ENCODE measurements at regions not wholly inside any gene's neighbourhood (a gene's known extent, or its start where the extent isn't known, plus 50 kb on each side); places are given as distances from the start of the nearest gene placed in this dataset.
"Not testable (repeated sequence)": the region's sequence is repeated elsewhere in the genome, so short reads cannot be mapped to it uniquely, and the experiment has no call there.

DNA sequence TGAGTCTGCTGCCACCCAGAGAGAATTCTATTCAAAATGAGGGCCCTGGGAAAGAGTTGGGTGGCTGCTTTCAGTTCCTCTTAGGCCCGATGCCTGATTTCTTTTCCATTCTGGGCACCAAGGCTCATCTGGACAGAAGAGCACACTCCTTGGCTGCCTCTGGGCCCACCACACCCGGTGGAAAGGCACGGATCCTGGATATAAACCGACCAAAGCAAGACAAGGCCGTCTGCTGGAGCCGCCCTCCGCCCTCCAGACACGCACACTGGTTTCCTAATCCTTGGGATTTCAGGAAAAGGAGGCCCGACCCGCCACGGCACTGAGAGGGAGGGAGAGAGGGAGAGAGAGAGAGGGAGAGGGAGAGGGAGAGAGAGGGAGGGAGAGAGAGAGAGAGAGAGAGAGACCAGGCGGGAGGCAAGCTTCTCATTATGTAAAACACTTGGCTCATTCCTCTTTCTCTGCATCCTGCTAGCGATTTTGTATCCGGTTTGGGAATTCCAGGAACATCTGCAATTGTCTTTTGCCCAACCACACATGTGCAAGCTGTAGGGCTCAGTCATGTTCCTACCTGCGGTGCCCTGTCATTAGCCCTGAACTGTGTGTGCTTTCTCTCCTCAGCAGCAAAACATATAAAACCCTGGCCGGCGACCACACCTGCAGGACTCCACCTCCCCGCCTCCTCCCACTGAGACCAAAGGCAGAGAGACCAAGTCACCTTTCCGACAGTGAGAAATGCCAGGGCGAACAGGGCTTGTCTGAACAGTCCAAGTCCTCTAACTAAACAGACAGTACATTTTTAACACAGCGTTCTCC, 347.2 kb downstream of the SOX9 start:
- WGBS (ENCODE audit: insufficient coverage, low lambda C conversion rate), result no CpG with 5 or more reads among the region's 21 CpGs
- H3K9me3 ChIP-seq (ENCODE audit: control insufficient read depth, low read depth, low read length), result peaks cover 3% of the 10 kb centered on the region
- H3K27me3 ChIP-seq (ENCODE audit: control insufficient read depth, insufficient read depth, low read length), result no peaks in the 10 kb centered on the region
- no peak overlapping the region for H3K4me3 ChIP-seq (ENCODE audit: low read length)
- H3K27ac ChIP-seq (ENCODE audit: low read length), result peak overlapping the region; percentile 53
- H3K4me1 ChIP-seq (ENCODE audit: control insufficient read depth, insufficient read depth, low read length), result peaks cover 66% of the 10 kb centered on the region
- H3K36me3 ChIP-seq (ENCODE audit: control insufficient read depth, insufficient read depth, low read length), result no peaks in the 10 kb centered on the region
- DNase-seq, result peak; percentile 55 to 78

DNA sequence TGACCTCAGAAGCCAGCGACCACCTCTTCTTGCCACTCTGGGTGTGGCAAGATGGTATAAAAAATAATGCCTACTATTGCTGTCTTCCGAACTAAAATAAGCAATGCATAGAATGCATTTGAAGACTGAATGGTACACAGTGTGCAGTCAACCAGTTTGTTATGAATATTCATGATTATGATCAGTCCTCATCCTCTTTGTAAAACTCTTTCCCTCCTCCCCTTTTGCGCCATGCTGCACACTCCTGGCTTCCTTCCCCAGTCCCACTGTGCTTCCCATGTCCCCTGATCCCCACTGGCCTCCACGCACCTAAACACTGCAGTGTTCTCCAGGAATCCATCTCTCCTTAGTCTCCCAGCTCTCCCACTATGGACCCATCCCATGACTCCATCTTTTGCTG, 348.0 kb downstream of the SOX9 start:
- Histone ChIP-seq H3K27ac (ENCODE audit: low read length) (peak overlapping the region; percentile 53), H3K4me1 (ENCODE audit: control insufficient read depth, insufficient read depth, low read length) (peaks cover 61% of the 10 kb centered on the region)

DNA sequence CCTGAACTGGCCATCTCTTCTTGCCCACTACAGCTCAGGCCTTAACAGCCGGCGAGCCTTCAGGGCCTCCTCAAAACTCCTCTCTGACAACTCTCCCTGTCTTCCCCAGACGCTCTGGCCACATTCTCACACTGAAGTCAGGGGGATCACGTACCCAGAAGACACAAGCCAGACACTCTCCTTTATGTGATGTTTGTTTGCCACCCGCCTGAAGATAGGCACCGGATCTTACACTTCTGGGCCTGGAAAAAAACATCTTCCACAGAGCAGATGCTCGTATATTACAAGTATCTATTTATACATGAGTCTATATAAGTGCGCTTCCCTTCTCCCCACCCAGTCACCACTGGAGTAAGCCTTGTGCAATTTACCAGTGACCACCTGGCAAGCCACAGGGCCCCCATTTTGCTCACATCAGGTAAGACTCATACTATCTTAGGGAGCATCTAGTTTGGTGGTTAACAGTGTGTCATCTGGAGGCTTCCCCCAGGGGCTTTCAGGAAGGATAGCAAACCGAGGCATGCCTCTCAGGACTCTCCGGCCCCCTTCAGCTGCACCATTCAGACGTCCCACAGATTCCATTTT, 349.4 kb downstream of the SOX9 start:
- Histone ChIP-seq H3K27me3 (ENCODE audit: control insufficient read depth, insufficient read depth, low read length) (no peaks in the 10 kb centered on the region), H3K36me3 (ENCODE audit: control insufficient read depth, insufficient read depth, low read length) (no peaks in the 10 kb centered on the region), H3K4me1 (ENCODE audit: control insufficient read depth, insufficient read depth, low read length) (peaks cover 54% of the 10 kb centered on the region), H3K4me3 (ENCODE audit: low read length) (no peak overlapping the region), H3K9me3 (ENCODE audit: control insufficient read depth, low read depth, low read length) (peaks cover 3% of the 10 kb centered on the region), H3K27ac (ENCODE audit: low read length) (no peak overlapping the region)
- no CpG with 5 or more reads among the region's 11 CpGs for WGBS (ENCODE audit: insufficient coverage, low lambda C conversion rate)
- no peak for DNase-seq

More for the DNA sequence above, 348.0 kb downstream of the SOX9 start:
- WGBS (ENCODE audit: insufficient coverage, low lambda C conversion rate), result no CpG with 5 or more reads among the region's 4 CpGs
- Histone ChIP-seq H3K36me3 (ENCODE audit: control insufficient read depth, insufficient read depth, low read length) (no peaks in the 10 kb centered on the region), H3K4me3 (ENCODE audit: low read length) (no peak overlapping the region), H3K9me3 (ENCODE audit: control insufficient read depth, low read depth, low read length) (peaks cover 3% of the 10 kb centered on the region), H3K27me3 (ENCODE audit: control insufficient read depth, insufficient read depth, low read length) (no peaks in the 10 kb centered on the region)
- no peak for DNase-seq

DNA sequence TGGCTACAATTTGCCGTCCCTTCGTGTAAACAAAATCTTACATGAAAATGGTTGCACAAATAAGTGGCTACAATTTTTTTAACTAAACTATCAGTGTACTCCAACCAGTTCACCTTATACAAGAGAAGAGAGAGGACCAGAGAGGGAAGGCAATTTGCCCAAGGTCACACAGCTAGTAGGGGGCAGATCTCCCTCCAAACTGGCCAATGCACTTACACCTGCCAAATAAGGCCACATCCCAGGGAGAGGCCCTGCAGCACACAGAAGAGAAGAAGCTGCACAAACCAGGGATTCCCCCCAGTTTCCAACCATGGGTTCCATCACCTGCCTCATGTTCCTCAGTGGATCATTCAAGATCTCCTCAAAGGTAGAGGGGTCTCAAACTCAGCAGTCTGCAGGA, 349.9 kb downstream of the SOX9 start:
- no peak for DNase-seq
- Histone ChIP-seq H3K4me3 (ENCODE audit: low read length) (no peak overlapping the region), H3K27me3 (ENCODE audit: control insufficient read depth, insufficient read depth, low read length) (no peaks in the 10 kb centered on the region), H3K36me3 (ENCODE audit: control insufficient read depth, insufficient read depth, low read length) (no peaks in the 10 kb centered on the region), H3K4me1 (ENCODE audit: control insufficient read depth, insufficient read depth, low read length) (peaks cover 55% of the 10 kb centered on the region), H3K27ac (ENCODE audit: low read length) (no peak overlapping the region), H3K9me3 (ENCODE audit: control insufficient read depth, low read depth, low read length) (peaks cover 3% of the 10 kb centered on the region)
- whole genome bisulfite sequencing (ENCODE audit: insufficient coverage, low lambda C conversion rate), result no CpG with 5 or more reads among the region's 2 CpGs

DNA sequence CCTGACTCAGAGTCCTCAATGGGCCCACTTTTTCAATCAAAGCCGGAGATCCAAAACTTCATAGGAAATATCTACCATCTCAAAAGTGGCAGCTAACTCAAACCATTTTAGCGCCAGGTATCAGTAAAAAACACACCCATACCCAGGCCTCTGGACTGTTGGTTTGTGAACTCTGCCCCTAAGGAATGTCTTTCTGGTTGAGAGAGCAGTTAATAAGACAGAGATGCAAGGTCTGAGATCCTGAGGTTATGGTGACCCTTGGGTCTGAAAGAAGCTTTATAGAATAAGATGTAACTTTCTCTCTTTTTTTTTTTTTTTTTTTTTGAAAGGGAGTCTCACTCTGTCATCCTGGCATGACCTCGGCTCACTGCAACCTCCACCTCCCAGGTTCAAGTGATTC, 350.5 kb downstream of the SOX9 start:
- no peaks in the 10 kb centered on the region for H3K36me3 ChIP-seq (ENCODE audit: control insufficient read depth, insufficient read depth, low read length)

DNA sequence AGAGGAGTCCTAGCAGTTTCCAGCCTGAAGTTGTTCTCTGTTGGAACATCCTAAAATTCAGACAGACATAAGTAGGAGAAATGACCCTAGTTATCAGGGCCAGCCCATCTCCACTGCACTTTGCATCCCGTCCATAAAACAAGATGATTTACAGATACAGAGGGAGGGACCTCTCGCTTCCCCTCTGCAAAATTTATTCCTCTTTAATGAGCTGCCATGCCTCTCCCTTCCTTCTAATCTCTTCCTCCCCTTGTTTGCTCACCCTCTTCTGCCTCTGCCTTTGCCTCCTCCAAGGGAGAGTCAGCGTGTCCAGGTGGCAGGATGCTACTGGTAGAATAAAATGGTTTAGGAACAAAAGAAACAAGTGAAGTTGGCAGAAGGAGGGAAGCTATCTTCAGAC, 351.3 kb downstream of the SOX9 start:
- WGBS (ENCODE audit: insufficient coverage, low lambda C conversion rate), result no CpG with 5 or more reads among the region's 3 CpGs
- no peak for DNase-seq
- Histone ChIP-seq H3K4me1 (ENCODE audit: control insufficient read depth, insufficient read depth, low read length) (peaks cover 55% of the 10 kb centered on the region), H3K27ac (ENCODE audit: low read length) (no peak overlapping the region), H3K27me3 (ENCODE audit: control insufficient read depth, insufficient read depth, low read length) (no peaks in the 10 kb centered on the region), H3K4me3 (ENCODE audit: low read length) (no peak overlapping the region), H3K36me3 (ENCODE audit: control insufficient read depth, insufficient read depth, low read length) (no peaks in the 10 kb centered on the region), H3K9me3 (ENCODE audit: control insufficient read depth, low read depth, low read length) (peaks cover 3% of the 10 kb centered on the region)

More for the DNA sequence above, 350.5 kb downstream of the SOX9 start:
- no peaks in the 10 kb centered on the region for H3K27me3 ChIP-seq (ENCODE audit: control insufficient read depth, insufficient read depth, low read length)
- no peak overlapping the region for H3K27ac ChIP-seq (ENCODE audit: low read length)
- no CpG with 5 or more reads among the region's 3 CpGs for WGBS (ENCODE audit: insufficient coverage, low lambda C conversion rate)
- DNase-seq, result no peak
- peaks cover 55% of the 10 kb centered on the region for H3K4me1 ChIP-seq (ENCODE audit: control insufficient read depth, insufficient read depth, low read length)
- H3K9me3 ChIP-seq (ENCODE audit: control insufficient read depth, low read depth, low read length), result peaks cover 3% of the 10 kb centered on the region
- no peak overlapping the region for H3K4me3 ChIP-seq (ENCODE audit: low read length)

DNA sequence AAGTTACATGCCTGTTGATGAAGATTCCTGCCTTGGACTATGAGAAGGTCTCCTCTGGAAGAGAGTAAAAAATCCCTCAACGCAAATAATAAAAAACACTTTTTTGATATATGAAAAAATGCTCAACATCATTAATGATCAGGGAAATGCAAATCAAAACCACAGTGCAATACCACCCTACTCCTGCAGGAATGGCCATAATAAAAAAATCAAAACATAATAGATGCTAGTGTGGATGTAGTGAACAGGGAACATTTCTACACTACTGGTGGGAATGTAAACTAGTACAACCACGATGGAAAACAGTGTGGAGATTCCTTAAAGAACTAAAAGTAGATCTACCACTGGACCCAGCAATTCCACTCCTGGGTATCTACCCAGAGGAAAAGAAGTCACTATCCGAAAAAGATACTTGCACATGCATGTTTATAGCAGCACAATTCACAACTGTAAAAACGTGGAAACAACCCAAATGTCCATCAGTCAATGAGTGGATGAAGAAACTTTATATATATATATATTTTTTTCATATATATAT, 352.1 kb downstream of the SOX9 start:
- not testable (repeated sequence) for DNase-seq; H3K9me3 ChIP-seq (ENCODE audit: control insufficient read depth, low read depth, low read length); H3K27ac ChIP-seq (ENCODE audit: low read length); H3K4me3 ChIP-seq (ENCODE audit: low read length); H3K36me3 ChIP-seq (ENCODE audit: control insufficient read depth, insufficient read depth, low read length); H3K27me3 ChIP-seq (ENCODE audit: control insufficient read depth, insufficient read depth, low read length)
- WGBS (ENCODE audit: insufficient coverage, low lambda C conversion rate), result no CpG with 5 or more reads among the region's 4 CpGs
- peaks cover 55% of the 10 kb centered on the region for H3K4me1 ChIP-seq (ENCODE audit: control insufficient read depth, insufficient read depth, low read length)

DNA sequence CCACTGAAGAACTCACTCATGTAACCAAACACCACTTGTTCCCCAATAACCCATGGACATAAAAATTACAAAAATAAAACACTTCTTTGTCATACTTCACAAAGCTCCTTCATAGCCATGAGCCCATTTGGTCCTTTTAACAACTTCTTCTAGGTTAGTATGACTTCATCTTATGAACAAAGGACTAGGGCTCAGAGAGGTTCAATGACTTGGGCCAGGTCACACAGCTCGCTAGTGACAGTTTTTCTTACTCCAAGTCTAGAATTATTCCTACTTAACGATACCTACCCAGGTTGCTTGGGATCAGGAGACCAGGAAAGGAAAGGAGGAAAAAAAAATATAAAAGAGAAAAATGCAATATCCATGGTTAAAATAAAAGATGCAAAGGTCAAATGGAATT, 353.4 kb downstream of the SOX9 start:
- H3K27ac ChIP-seq (ENCODE audit: low read length), result no peak overlapping the region
- H3K27me3 ChIP-seq (ENCODE audit: control insufficient read depth, insufficient read depth, low read length), result no peaks in the 10 kb centered on the region
- peaks cover 47% of the 10 kb centered on the region for H3K4me1 ChIP-seq (ENCODE audit: control insufficient read depth, insufficient read depth, low read length)
- no peaks in the 10 kb centered on the region for H3K9me3 ChIP-seq (ENCODE audit: control insufficient read depth, low read depth, low read length)
- H3K4me3 ChIP-seq (ENCODE audit: low read length), result no peak overlapping the region
- WGBS (ENCODE audit: insufficient coverage, low lambda C conversion rate), result no CpG with 5 or more reads among the region's 2 CpGs
- no peaks in the 10 kb centered on the region for H3K36me3 ChIP-seq (ENCODE audit: control insufficient read depth, insufficient read depth, low read length)
- no peak for DNase-seq

DNA sequence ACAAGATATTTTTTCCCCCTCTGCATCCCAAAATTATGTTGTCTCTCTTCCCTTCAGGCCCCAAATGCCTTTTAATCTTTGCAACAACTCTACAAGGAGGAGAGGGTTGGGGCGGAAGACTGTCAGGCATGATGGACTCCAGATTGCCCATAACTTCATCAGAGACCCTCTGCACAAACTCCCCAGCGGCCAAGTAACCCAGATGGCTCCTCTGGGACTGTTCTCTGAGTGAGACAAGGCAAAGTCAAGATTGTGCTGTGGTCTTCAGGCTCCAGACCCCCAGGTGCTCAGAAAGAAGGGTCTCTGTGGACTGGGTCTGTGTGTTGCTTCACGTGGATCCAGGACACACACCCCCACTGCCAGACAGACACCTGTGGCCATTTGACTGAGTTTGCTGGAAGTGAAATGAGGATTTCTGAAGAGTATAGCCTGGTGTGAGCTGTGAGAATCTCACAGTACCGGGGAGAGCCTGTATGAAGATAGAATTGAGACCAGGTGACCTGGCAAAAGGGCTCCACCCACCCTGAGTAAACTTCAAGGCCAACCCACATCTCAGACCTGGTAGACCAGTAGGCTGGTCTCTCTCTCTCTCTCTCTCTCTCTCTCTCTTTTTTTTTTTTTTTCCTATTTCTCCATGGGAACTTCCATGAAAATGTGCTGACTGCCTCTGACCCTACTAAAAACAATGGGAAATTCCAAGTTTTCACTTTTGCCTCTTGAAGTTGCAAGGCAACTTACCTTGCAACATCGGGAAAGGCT, 354.1 kb downstream of the SOX9 start:
- peaks cover 47% of the 10 kb centered on the region for H3K4me1 ChIP-seq (ENCODE audit: control insufficient read depth, insufficient read depth, low read length)

DNA sequence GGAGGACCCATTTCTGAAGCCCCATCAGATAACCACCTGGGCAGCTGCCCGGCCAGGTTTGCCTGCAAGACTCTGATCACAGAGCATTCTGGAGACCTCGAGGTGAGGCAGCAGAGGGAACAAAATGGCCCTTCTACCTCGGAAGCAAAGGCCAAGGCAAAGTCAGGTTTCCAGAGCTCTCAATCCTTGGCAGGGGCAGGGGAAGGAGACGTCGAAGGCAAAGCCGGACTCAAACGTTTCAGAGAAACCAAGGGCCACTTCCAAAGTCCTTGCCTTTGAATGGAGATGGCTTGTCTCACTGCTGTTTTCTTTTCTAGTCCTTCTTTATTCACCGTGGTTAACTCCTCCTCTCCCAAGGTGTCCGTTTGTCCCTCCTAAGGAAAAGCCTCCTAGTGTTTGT, 355.3 kb downstream of the SOX9 start:
- no CpG with 5 or more reads among the region's 9 CpGs for WGBS (ENCODE audit: insufficient coverage, low lambda C conversion rate)
- no peak overlapping the region for H3K4me3 ChIP-seq (ENCODE audit: low read length)
- peaks cover 44% of the 10 kb centered on the region for H3K4me1 ChIP-seq (ENCODE audit: control insufficient read depth, insufficient read depth, low read length)
- H3K27ac ChIP-seq (ENCODE audit: low read length), result no peak overlapping the region
- H3K36me3 ChIP-seq (ENCODE audit: control insufficient read depth, insufficient read depth, low read length), result no peaks in the 10 kb centered on the region
- peak in 1 of 2 donors; percentile 41 for DNase-seq
- no peaks in the 10 kb centered on the region for H3K27me3 ChIP-seq (ENCODE audit: control insufficient read depth, insufficient read depth, low read length)
- no peaks in the 10 kb centered on the region for H3K9me3 ChIP-seq (ENCODE audit: control insufficient read depth, low read depth, low read length)

More for the DNA sequence above, 354.1 kb downstream of the SOX9 start:
- DNase-seq, result peak; percentile 52 to 73
- WGBS (ENCODE audit: insufficient coverage, low lambda C conversion rate), result no CpG with 5 or more reads among the region's 5 CpGs
- H3K27ac ChIP-seq (ENCODE audit: low read length), result peak overlapping the region; percentile 58
- no peaks in the 10 kb centered on the region for H3K36me3 ChIP-seq (ENCODE audit: control insufficient read depth, insufficient read depth, low read length)
- no peak overlapping the region for H3K4me3 ChIP-seq (ENCODE audit: low read length)
- H3K27me3 ChIP-seq (ENCODE audit: control insufficient read depth, insufficient read depth, low read length), result no peaks in the 10 kb centered on the region
- H3K9me3 ChIP-seq (ENCODE audit: control insufficient read depth, low read depth, low read length), result no peaks in the 10 kb centered on the region
